H1 (cell line): ENCODE measurements at regions not wholly inside any gene's neighbourhood (a gene's known extent, or its start where the extent isn't known, plus 50 kb on each side); places are given as distances from the start of the nearest gene placed in this dataset.

Experiments used
- CTCF ChIA-PET: fragments of 300-600 bp; sonication (Branson Sonifier 250); formaldehyde crosslinking; loops from one replicate; lab custom pipeline; 2021; ENCODE audit not compliant: partially characterized antibody; lab: Charles Lee
- POLR2A ChIA-PET: fragments of 300-600 bp; sonication (Branson Sonifier 250); formaldehyde crosslinking; loops from one replicate; lab custom pipeline; 2021; ENCODE audit warnings: inconsistent platforms; ENCODE audit not compliant: partially characterized antibody; lab: Charles Lee
- DNase-seq, 2 experiments: peaks; one replicate each; pipeline versions ENCODE4 v3.0.0 to v3.0.0-alpha.2; 2010 to 2022; ENCODE audit warnings: low spot score in 2 of 2, low read depth in 1 of 2, mixed read lengths in 1 of 2
- FAIRE-seq: peaks from 2 replicates; lab custom pipeline; 2011; peaks lifted over from hg19 to GRCh38; lab: Jason Lieb, UNC
- H2AFZ ChIP-seq: 2 replicates; pipeline ENCODE4 v1.8.1; 2012; ENCODE audit warnings: low read length, inconsistent platforms
- H2AK5ac ChIP-seq: 2 replicates; pipeline ENCODE4 v1.6.1; 2013; ENCODE audit warnings: low read depth, low read length
- H2BK120ac ChIP-seq: replicated peaks from 2 replicates; pipeline ENCODE3; 2013; ENCODE audit warnings: low read depth, low read length, inconsistent platforms
- H2BK12ac ChIP-seq: 2 replicates; pipeline ENCODE4 v1.6.1; 2013; ENCODE audit warnings: low read depth, low read length
- H2BK15ac ChIP-seq: 2 replicates; pipeline ENCODE4 v1.6.1; 2013; ENCODE audit warnings: low read length
- H2BK20ac ChIP-seq: 2 replicates; pipeline ENCODE4 v1.6.1; 2013; ENCODE audit warnings: low read length
- H2BK5ac ChIP-seq: 2 replicates; pipeline ENCODE4 v1.6.1; 2013; ENCODE audit warnings: low read depth, low read length
- H3K14ac ChIP-seq: 2 replicates; pipeline ENCODE4 v1.6.1; 2013; ENCODE audit warnings: inconsistent platforms; ENCODE audit not compliant: insufficient read length
- H3K18ac ChIP-seq: 2 replicates; pipeline ENCODE4 v1.6.1; 2013; ENCODE audit warnings: low read length; ENCODE audit errors: extremely low read depth
- H3K23ac ChIP-seq: 2 replicates; pipeline ENCODE4 v1.6.1; 2013; ENCODE audit warnings: inconsistent platforms; ENCODE audit not compliant: insufficient read length
- H3K23me2 ChIP-seq: 2 replicates; pipeline ENCODE4 v1.6.1; 2013; ENCODE audit warnings: low read depth, low read length
- H3K27ac ChIP-seq: 2 replicates; pipeline ENCODE4 v1.6.1; 2011; ENCODE audit warnings: low read depth, low read length, inconsistent platforms
- H3K27me3 ChIP-seq, 4 experiments: replicated peaks in 1 of 4; 1 replicate in 1 of 4; 2 replicates in 3 of 4; pipeline versions ENCODE4 v1.6.1 to v1.8.1; 2011 to 2013; ENCODE audit warnings: low read length in 3 of 4, mild to moderate bottlenecking in 3 of 4, inconsistent platforms in 2 of 4, mixed read lengths in 2 of 4, moderate library complexity in 1 of 4; ENCODE audit not compliant: control insufficient read depth in 3 of 4, insufficient read depth in 3 of 4; ENCODE audit errors: extremely low read depth in 1 of 4
- H3K36me3 ChIP-seq, 4 experiments: 2 replicates each; pipeline versions ENCODE4 v1.6.1 to v1.8.1; 2011 to 2013; ENCODE audit warnings: mild to moderate bottlenecking in 4 of 4, low read length in 3 of 4, moderate library complexity in 2 of 4, control low read depth in 1 of 4, inconsistent platforms in 1 of 4; ENCODE audit not compliant: insufficient read depth in 4 of 4, control insufficient read depth in 2 of 4
- H3K4ac ChIP-seq: replicated peaks from 2 replicates; pipeline ENCODE3; 2013; ENCODE audit warnings: low read length, low read depth, mixed read lengths, inconsistent platforms; ENCODE audit not compliant: insufficient read length
- H3K4me1 ChIP-seq, 4 experiments: replicated peaks in 1 of 4; 1 replicate in 1 of 4; 2 replicates in 3 of 4; pipeline versions ENCODE4 v1.6.1 to v1.8.1; 2011 to 2013; ENCODE audit warnings: low read length in 3 of 4, inconsistent platforms in 2 of 4, mixed read lengths in 1 of 4; ENCODE audit not compliant: insufficient read depth in 4 of 4, control insufficient read depth in 3 of 4
- H3K4me2 ChIP-seq, 2 experiments: 2 replicates each; pipeline versions ENCODE4 v1.6.1 to v1.8.1; 2011 to 2013; ENCODE audit warnings: low read depth in 2 of 2, low read length in 2 of 2, control low read depth in 1 of 2, inconsistent platforms in 1 of 2, mild to moderate bottlenecking in 1 of 2; ENCODE audit not compliant: insufficient read depth in 1 of 2
- H3K4me3 ChIP-seq, 4 experiments: fragments of 200-600, 300-600 bp in 1 of 4; sonication (generic), shearing (Covaris generic), sonication (Bioruptor Twin) in 1 of 4; 2 replicates each; pipeline versions ENCODE4 v1.5.1 to v1.8.1; 2011 to 2016; ENCODE audit warnings: low read length in 4 of 4, low read depth in 3 of 4, control low read depth in 2 of 4, inconsistent platforms in 2 of 4, mild to moderate bottlenecking in 2 of 4, mixed read lengths in 1 of 4, moderate library complexity in 1 of 4; ENCODE audit not compliant: insufficient read depth in 2 of 4; ENCODE audit errors: extremely low read depth in 1 of 4
- H3K56ac ChIP-seq: replicated peaks from 2 replicates; pipeline ENCODE3; 2013; ENCODE audit warnings: low read depth, mild to moderate bottlenecking, mixed read lengths, low read length, inconsistent platforms; ENCODE audit not compliant: insufficient read length
- H3K79me1 ChIP-seq: 2 replicates; pipeline ENCODE4 v1.6.1; 2013; ENCODE audit warnings: low read depth, low read length, control low read depth
- H3K79me2 ChIP-seq, 2 experiments: 2 replicates each; pipeline versions ENCODE4 v1.6.1 to v1.8.1; 2012 to 2013; ENCODE audit warnings: low read length in 2 of 2, mild to moderate bottlenecking in 2 of 2, inconsistent platforms in 1 of 2; ENCODE audit not compliant: insufficient read depth in 2 of 2, control insufficient read depth in 1 of 2
- H3K9ac ChIP-seq, 4 experiments: replicated peaks in 1 of 4; 1 replicate in 1 of 4; 2 replicates in 3 of 4; pipeline versions ENCODE4 v1.6.1 to v1.8.1; 2011 to 2013; ENCODE audit warnings: low read depth in 3 of 4, low read length in 3 of 4, control low read depth in 2 of 4, mild to moderate bottlenecking in 2 of 4, moderate library complexity in 2 of 4, inconsistent platforms in 1 of 4; ENCODE audit errors: extremely low read depth in 1 of 4
- H3K9me3 ChIP-seq, 2 experiments: 2 replicates each; pipeline versions ENCODE4 v1.6.1 to v1.8.1; 2012 to 2013; ENCODE audit warnings: mild to moderate bottlenecking in 2 of 2, moderate library complexity in 2 of 2, control low read depth in 1 of 2, inconsistent platforms in 1 of 2, low read depth in 1 of 2, low read length in 1 of 2, mixed read lengths in 1 of 2; ENCODE audit not compliant: insufficient read depth in 2 of 2
- H4K20me1 ChIP-seq, 2 experiments: replicated peaks in 1 of 2; 2 replicates each; pipeline versions ENCODE3 to v1.8.1; 2011 to 2013; ENCODE audit warnings: inconsistent platforms in 2 of 2, low read length in 2 of 2, mild to moderate bottlenecking in 1 of 2; ENCODE audit not compliant: insufficient read depth in 2 of 2, control insufficient read depth in 1 of 2
- H4K5ac ChIP-seq: 2 replicates; pipeline ENCODE4 v1.6.1; 2013; ENCODE audit warnings: low read length, low read depth, mixed read lengths, inconsistent platforms; ENCODE audit not compliant: insufficient read length
- H4K8ac ChIP-seq: 2 replicates; pipeline ENCODE4 v1.8.0; 2013; ENCODE audit warnings: mild to moderate bottlenecking, moderate library complexity, low read length, inconsistent platforms; ENCODE audit not compliant: insufficient read depth; ENCODE audit errors: extremely low read depth
- H4K91ac ChIP-seq: replicated peaks from 2 replicates; pipeline ENCODE3; 2013; ENCODE audit warnings: low read length, mixed read lengths, inconsistent platforms; ENCODE audit not compliant: insufficient read length
- CREB1 ChIP-seq: IDR thresholded peaks from 2 replicates; pipeline ENCODE4 v1.6.1; 2012; ENCODE audit warnings: inconsistent platforms
- EGR1 ChIP-seq: IDR thresholded peaks from 2 replicates; pipeline ENCODE4 v1.6.1; 2011; ENCODE audit warnings: low read depth, low read length, borderline replicate concordance
- EZH2 ChIP-seq: fragments of 200-600 bp; sonication (generic); IDR thresholded peaks from 2 replicates; pipeline ENCODE4 v1.7.1; 2012; ENCODE audit warnings: low read depth, mild to moderate bottlenecking, moderate library complexity, low read length, inconsistent platforms; ENCODE audit not compliant: severe bottlenecking
- FOSL1 ChIP-seq: IDR thresholded peaks from 2 replicates; pipeline ENCODE4 v1.6.1; 2011; ENCODE audit warnings: mild to moderate bottlenecking, low read depth, low read length, moderate library complexity; ENCODE audit not compliant: insufficient read depth
- GABPA ChIP-seq: IDR thresholded peaks from 2 replicates; pipeline ENCODE4 v1.6.1; 2011; ENCODE audit warnings: mild to moderate bottlenecking, low read length, moderate library complexity, borderline replicate concordance; ENCODE audit not compliant: insufficient read depth
- NRF1 ChIP-seq: IDR thresholded peaks from 2 replicates; pipeline ENCODE4 v1.6.1; 2011; ENCODE audit warnings: mild to moderate bottlenecking, low read depth, low read length, improper control_type of control experiment
- POU5F1 ChIP-seq: IDR thresholded peaks from 2 replicates; pipeline ENCODE4 v1.6.1; 2011; ENCODE audit warnings: low read depth, mild to moderate bottlenecking, low read length, moderate library complexity
- RBBP5 ChIP-seq: IDR thresholded peaks from 2 replicates; pipeline ENCODE4 v1.7.1; 2012; ENCODE audit warnings: low read depth, mild to moderate bottlenecking, inconsistent platforms, low read length, moderate library complexity, borderline replicate concordance
- RXRA ChIP-seq: IDR thresholded peaks from 2 replicates; pipeline ENCODE4 v1.6.1; 2011; ENCODE audit warnings: low read depth, mild to moderate bottlenecking, low read length, moderate library complexity; ENCODE audit not compliant: insufficient read depth
- SIRT6 ChIP-seq: IDR thresholded peaks from one replicate; pipeline ENCODE4 v1.7.1; 2012; ENCODE audit warnings: low read length, inconsistent platforms
- SP1 ChIP-seq: IDR thresholded peaks from 2 replicates; pipeline ENCODE4 v1.6.1; 2011; ENCODE audit warnings: low read depth, low read length
- SP2 ChIP-seq: IDR thresholded peaks from 2 replicates; pipeline ENCODE4 v1.6.1; 2012; ENCODE audit warnings: mild to moderate bottlenecking, low read length, inconsistent platforms
- SRF ChIP-seq: IDR thresholded peaks from 2 replicates; pipeline ENCODE4 v1.6.1; 2011; ENCODE audit warnings: mild to moderate bottlenecking, low read depth, low read length, moderate library complexity
- USF2 ChIP-seq: IDR thresholded peaks from 2 replicates; pipeline ENCODE4 v1.6.1; 2011; ENCODE audit warnings: low read length, improper control_type of control experiment
- YY1 ChIP-seq: IDR thresholded peaks from 2 replicates; pipeline ENCODE4 v1.6.1; 2011; ENCODE audit warnings: low read depth, mild to moderate bottlenecking, low read length
- WGBS, 2 experiments: shearing (Covaris generic) in 1 of 2; methylation state at CpG; one replicate each; pipeline versions ENCODE4 v1.1.6 to v1.1.7; 2013 to 2015; ENCODE audit warnings: low lambda C conversion rate in 2 of 2, mixed read lengths in 2 of 2, inconsistent platforms in 1 of 2, low coverage in 1 of 2, missing lambda C conversion rate in 1 of 2; ENCODE audit not compliant: insufficient replicate concordance in 2 of 2, insufficient coverage in 1 of 2, insufficient read length in 1 of 2; ENCODE audit errors: extremely low coverage in 1 of 2, missing lambda C conversion rate in 1 of 2; 5-methylcytosine and 5-hydroxymethylcytosine counted together

DNA sequence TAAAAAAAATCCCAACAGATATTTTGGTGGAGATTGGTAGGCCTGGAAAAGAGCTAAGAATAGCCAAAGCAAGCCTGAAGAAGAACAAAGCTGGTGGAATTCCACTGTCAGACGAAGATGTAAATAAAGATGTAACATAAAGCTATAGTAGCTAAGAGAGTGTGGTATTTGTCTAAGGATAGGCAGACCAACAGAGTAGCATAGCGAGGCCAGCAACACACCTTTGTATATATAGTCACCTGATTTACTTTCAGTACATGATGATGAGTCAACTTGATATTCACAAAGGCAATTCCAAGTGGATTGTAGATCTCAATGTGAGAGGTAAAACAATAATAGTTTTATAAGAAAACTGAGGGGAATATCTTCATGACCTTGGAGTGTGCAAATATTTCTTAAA lies 53.6 kb upstream of the SYN2 start:
- H2BK5ac ChIP-seq: no peak overlapping the region
- no peaks in the 10 kb centered on the region for H3K23me2 ChIP-seq
- H2AFZ ChIP-seq: no peak overlapping the region
- no peaks in the 10 kb centered on the region for H3K79me1 ChIP-seq
- no peak overlapping the region for H3K4ac ChIP-seq
- H2BK20ac ChIP-seq: no peak overlapping the region
- no peak overlapping the region for H3K14ac ChIP-seq
- H4K8ac ChIP-seq: no peak overlapping the region
- H4K91ac ChIP-seq: no peak overlapping the region
- H3K9ac ChIP-seq: no peak overlapping the region
- H2BK15ac ChIP-seq: no peak overlapping the region
- H3K79me2 ChIP-seq: no peaks in the 10 kb centered on the region
- POLR2A ChIA-PET: no interaction called here
- no peak overlapping the region for H3K18ac ChIP-seq
- no peaks in the 10 kb centered on the region for H4K20me1 ChIP-seq
- H3K4me1 ChIP-seq: no peaks in the 10 kb centered on the region
- H3K4me2 ChIP-seq: no peak overlapping the region
- no peak overlapping the region for H3K23ac ChIP-seq
- H3K4me3 ChIP-seq: no peak overlapping the region
- H2AK5ac ChIP-seq: no peak overlapping the region
- H3K36me3 ChIP-seq: no peaks in the 10 kb centered on the region
- 93% methylated on average over 2 of the region's 2 CpGs; no CpG with 5 or more reads in 1 of the 2 experiments for WGBS, 2 experiments
- no peak overlapping the region for H3K56ac ChIP-seq
- no peak overlapping the region for H3K27ac ChIP-seq
- CTCF ChIA-PET: interaction anchor here (0.5 kb wide), 1 partner anchor 225 kb away, joined by 3 read pairs; no protein-coding TSS in a partner anchor
- H2BK12ac ChIP-seq: no peak overlapping the region
- no peak for FAIRE-seq
- H4K5ac ChIP-seq: no peak overlapping the region
- H2BK120ac ChIP-seq: no peak overlapping the region
- DNase-seq: no peak
- no peaks in the 10 kb centered on the region for H3K27me3 ChIP-seq
- no peaks in the 10 kb centered on the region for H3K9me3 ChIP-seq
- TF ChIP-seq CREB1: no peak
- no peak for TF ChIP-seq SRF
- no peak for TF ChIP-seq EZH2
- TF ChIP-seq NRF1: no peak
- no peak for TF ChIP-seq SIRT6
- no peak for TF ChIP-seq RBBP5
- no peak for TF ChIP-seq FOSL1
- no peak for TF ChIP-seq RXRA
- no peak for TF ChIP-seq SP2
- TF ChIP-seq SP1: no peak
- no peak for TF ChIP-seq POU5F1
- no peak for TF ChIP-seq GABPA
- TF ChIP-seq YY1: no peak
- no peak for TF ChIP-seq USF2
- TF ChIP-seq EGR1: no peak
